GM21737 (cell line): ENCODE measurements at regions not wholly inside any gene's neighbourhood (a gene's known extent, or its start where the extent isn't known, plus 50 kb on each side); places are given as distances from the start of the nearest gene placed in this dataset.

ENCODE experiments used
- ATAC-seq: cut with Tn5 transposase; IDR thresholded peaks from one replicate; pipeline ENCODE4 v1.9.1; 2021; ENCODE audit warnings: mild to moderate bottlenecking, moderate library complexity; ENCODE audit not compliant: unreplicated experiment

GRCh38 chr13:24006520-24007248 is 109.4 kb upstream of the C1QTNF9B start:
- ATAC-seq: no peak

- ATAC-seq: no peak
Measured at GRCh38 chr13:24007979-24008620, 110.8 kb upstream of the C1QTNF9B start.

GRCh38 chr13:24008679-24009078 is 111.4 kb upstream of the C1QTNF9B start:
- no peak for ATAC-seq

- ATAC-seq: no peak
Measured at GRCh38 chr13:24011266-24011665, 114.0 kb upstream of the C1QTNF9B start.

- ATAC-seq: no peak
Measured at GRCh38 chr13:24012648-24013047, 115.3 kb upstream of the C1QTNF9B start.

- no peak for ATAC-seq
Measured at GRCh38 chr13:24013189-24013588, 115.9 kb upstream of the C1QTNF9B start.

- ATAC-seq: no peak
Measured at GRCh38 chr13:24016046-24016445, 118.7 kb upstream of the C1QTNF9B start.

- ATAC-seq: no peak
Measured at GRCh38 chr13:24022568-24022967, 125.3 kb upstream of the C1QTNF9B start.

- no peak for ATAC-seq
Measured at GRCh38 chr13:24023073-24023472, 125.8 kb upstream of the C1QTNF9B start.

GRCh38 chr13:24027494-24027893 is 130.2 kb upstream of the C1QTNF9B start:
- ATAC-seq: no peak

GRCh38 chr13:24032252-24032651 is 128.3 kb upstream of the SPATA13 start:
- no peak for ATAC-seq

- ATAC-seq: no peak
Measured at GRCh38 chr13:24032674-24033073, 127.8 kb upstream of the SPATA13 start.

- no peak for ATAC-seq
Measured at GRCh38 chr13:24033527-24034302, 126.8 kb upstream of the SPATA13 start.

GRCh38 chr13:24035411-24035810 is 125.1 kb upstream of the SPATA13 start:
- no peak for ATAC-seq

- no peak for ATAC-seq
Measured at GRCh38 chr13:24036115-24036514, 124.4 kb upstream of the SPATA13 start.

GRCh38 chr13:24038405-24038804 is 122.1 kb upstream of the SPATA13 start:
- no peak for ATAC-seq

- ATAC-seq: no peak
Measured at GRCh38 chr13:24038841-24039330, 121.6 kb upstream of the SPATA13 start.

GRCh38 chr13:24039621-24040475 is 120.7 kb upstream of the SPATA13 start:
- peak; percentile 72 for ATAC-seq

GRCh38 chr13:24040835-24041234 is 119.7 kb upstream of the SPATA13 start:
- no peak for ATAC-seq

GRCh38 chr13:24041651-24042225 is 118.8 kb upstream of the SPATA13 start:
- ATAC-seq: no peak
